ENCODE measurements at regions not wholly inside any gene's neighbourhood (a gene's known extent, or its start where the extent isn't known, plus 50 kb on each side); places are given as distances from the start of the nearest gene placed in this dataset.

DNA sequence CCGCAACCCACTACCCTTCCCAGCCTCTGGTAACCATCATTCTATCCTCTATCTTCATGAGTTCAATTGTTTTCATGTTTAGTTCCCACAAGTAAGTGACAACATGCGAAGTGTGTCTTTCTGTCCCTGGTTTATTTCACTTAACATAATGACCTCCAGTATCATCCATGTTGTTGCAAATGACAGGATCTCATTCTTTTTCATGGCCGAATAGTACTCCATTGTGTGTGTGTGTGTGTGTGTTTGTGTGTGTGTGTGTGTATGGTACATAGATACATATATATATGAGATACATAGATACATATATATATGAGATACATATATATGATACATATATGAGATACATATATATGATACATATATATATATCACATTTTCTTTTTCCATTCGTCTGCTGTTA, 196.3 kb upstream of the STK17B start:
- no peak for TF ChIP-seq POLR2A (IDR thresholded peaks at IDR 0.05)
- TF ChIP-seq, protein P1, sequence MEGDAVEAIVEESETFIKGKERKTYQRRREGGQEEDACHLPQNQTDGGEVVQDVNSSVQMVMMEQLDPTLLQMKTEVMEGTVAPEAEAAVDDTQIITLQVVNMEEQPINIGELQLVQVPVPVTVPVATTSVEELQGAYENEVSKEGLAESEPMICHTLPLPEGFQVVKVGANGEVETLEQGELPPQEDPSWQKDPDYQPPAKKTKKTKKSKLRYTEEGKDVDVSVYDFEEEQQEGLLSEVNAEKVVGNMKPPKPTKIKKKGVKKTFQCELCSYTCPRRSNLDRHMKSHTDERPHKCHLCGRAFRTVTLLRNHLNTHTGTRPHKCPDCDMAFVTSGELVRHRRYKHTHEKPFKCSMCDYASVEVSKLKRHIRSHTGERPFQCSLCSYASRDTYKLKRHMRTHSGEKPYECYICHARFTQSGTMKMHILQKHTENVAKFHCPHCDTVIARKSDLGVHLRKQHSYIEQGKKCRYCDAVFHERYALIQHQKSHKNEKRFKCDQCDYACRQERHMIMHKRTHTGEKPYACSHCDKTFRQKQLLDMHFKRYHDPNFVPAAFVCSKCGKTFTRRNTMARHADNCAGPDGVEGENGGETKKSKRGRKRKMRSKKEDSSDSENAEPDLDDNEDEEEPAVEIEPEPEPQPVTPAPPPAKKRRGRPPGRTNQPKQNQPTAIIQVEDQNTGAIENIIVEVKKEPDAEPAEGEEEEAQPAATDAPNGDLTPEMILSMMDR (IDR thresholded peaks at IDR 0.05) = no peak
- 97% methylated on average over 4 of the region's 4 CpGs for WGBS, 2 donors
- H3K27ac ChIP-seq = no peak overlapping the region
- intact Hi-C loops (cut with DNase I) = no loop called here
- H3K27me3 ChIP-seq = no peaks in the 10 kb centered on the region
- no peak overlapping the region for H3K4me3 ChIP-seq (replicated peaks in 1 of 3)
- H3K9me3 ChIP-seq = no peaks in the 10 kb centered on the region
- H3K4me1 ChIP-seq = no peaks in the 10 kb centered on the region
- H3K36me3 ChIP-seq = no peaks in the 10 kb centered on the region
- DNase-seq = no peak

DNA sequence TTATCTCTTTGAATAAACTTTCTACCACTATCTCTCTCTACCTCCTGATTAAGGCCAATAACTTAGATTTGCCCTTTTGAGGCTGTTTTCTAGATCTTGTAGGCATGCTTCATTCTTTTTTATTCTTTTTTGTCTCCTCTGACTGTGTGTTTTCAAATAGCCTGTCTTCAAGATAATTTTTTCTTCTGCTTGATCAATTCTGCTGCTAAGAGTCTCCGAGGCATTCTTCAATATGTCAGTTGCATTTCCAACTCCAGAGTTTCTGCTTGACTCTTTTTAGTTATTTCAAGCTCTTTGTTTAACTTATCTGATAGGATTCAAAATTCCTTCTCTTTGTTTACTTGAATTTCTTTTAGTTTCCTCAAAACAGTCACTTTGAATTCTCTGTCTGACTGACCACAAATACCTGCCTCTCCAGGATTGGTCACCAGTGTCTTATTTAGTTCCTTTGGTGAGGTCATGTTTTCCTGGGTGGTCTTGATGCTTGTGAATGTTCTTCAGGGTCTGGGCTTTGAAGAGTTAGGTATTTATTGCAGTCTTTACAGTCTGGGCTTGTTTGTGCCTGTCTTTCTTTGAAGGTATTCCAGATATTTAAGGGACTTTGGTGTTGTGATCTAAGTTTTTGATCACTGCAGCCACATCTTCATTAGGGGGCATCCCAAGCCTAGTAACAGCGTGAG, 197.3 kb upstream of the STK17B start:
- 94 to 95% methylated on average over 2 of the region's 2 CpGs for WGBS, 2 donors

DNA sequence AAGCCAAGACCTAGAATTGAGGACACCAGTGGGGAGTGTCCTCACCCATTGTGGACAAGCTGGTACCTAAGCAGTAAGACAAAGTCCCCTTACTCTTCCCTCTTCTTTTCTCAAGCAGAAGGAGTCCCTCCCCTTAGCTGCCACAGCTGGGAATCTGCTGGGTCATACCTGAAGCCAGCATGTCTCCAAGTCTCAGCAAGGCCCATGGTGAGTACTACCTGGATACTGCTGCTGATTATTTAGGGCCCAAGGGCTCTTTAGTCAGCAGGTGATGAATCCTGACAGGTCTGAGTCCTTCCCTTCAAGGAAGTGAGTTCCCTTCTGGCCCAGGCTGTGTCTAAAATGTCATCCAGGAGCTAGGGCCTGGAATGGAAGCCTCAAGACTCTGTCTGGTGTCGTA, 198.6 kb upstream of the STK17B start:
- H3K27me3 ChIP-seq = no peaks in the 10 kb centered on the region
- no peak overlapping the region for H3K27ac ChIP-seq
- no peak for DNase-seq
- 83 to 100% methylated on average over 1 of the region's 1 CpG for WGBS, 2 donors
- H3K36me3 ChIP-seq = no peaks in the 10 kb centered on the region
- H3K9me3 ChIP-seq = no peaks in the 10 kb centered on the region
- TF ChIP-seq, protein P1 (IDR thresholded peaks at IDR 0.05) = no peak
- TF ChIP-seq POLR2A (IDR thresholded peaks at IDR 0.05) = no peak
- intact Hi-C loops (cut with DNase I) = no loop called here
- no peak overlapping the region for H3K4me3 ChIP-seq (replicated peaks in 1 of 3)
- no peaks in the 10 kb centered on the region for H3K4me1 ChIP-seq

More for the DNA sequence above, 197.3 kb upstream of the STK17B start:
- Histone ChIP-seq H3K36me3 (no peaks in the 10 kb centered on the region), H3K4me3 (replicated peaks in 1 of 3) (no peak overlapping the region), H3K4me1 (no peaks in the 10 kb centered on the region), H3K27me3 (no peaks in the 10 kb centered on the region), H3K27ac (no peak overlapping the region), H3K9me3 (no peaks in the 10 kb centered on the region)
- DNase-seq = no peak
- intact Hi-C loops (cut with DNase I) = no loop called here
- no peak for TF ChIP-seq POLR2A (IDR thresholded peaks at IDR 0.05)
- TF ChIP-seq, protein P1 (IDR thresholded peaks at IDR 0.05) = no peak

DNA sequence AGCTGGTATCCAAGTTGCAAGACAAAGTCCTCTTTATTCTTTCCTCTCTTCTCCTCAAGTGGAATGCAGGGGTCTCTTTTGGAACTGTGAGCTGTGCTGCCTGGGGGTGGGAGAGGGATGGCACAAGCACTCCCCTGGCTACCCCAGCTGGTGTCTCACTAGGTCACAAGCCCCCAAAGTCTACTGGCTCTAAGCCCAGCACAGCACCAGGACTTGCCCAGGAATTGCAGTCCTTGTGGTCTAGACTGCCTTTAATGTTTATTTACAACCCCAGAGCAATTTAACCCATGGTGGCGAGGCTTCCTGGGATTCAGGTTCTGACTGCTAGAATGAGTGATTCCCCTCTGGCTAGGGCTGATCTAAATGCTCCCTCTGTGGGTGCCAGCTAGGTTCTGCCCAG, 199.0 kb upstream of the STK17B start:
- intact Hi-C loops (cut with DNase I) = no loop called here
- no peak overlapping the region for H3K4me3 ChIP-seq (replicated peaks in 1 of 3)
- TF ChIP-seq, protein P1 (IDR thresholded peaks at IDR 0.05) = no peak
- TF ChIP-seq POLR2A (IDR thresholded peaks at IDR 0.05) = no peak
- H3K4me1 ChIP-seq = no peaks in the 10 kb centered on the region
- WGBS, 2 donors = 100% methylated on average over 1 of the region's 1 CpG
- no peaks in the 10 kb centered on the region for H3K9me3 ChIP-seq
- no peak overlapping the region for H3K27ac ChIP-seq
- no peaks in the 10 kb centered on the region for H3K27me3 ChIP-seq
- no peaks in the 10 kb centered on the region for H3K36me3 ChIP-seq
- DNase-seq = no peak

DNA sequence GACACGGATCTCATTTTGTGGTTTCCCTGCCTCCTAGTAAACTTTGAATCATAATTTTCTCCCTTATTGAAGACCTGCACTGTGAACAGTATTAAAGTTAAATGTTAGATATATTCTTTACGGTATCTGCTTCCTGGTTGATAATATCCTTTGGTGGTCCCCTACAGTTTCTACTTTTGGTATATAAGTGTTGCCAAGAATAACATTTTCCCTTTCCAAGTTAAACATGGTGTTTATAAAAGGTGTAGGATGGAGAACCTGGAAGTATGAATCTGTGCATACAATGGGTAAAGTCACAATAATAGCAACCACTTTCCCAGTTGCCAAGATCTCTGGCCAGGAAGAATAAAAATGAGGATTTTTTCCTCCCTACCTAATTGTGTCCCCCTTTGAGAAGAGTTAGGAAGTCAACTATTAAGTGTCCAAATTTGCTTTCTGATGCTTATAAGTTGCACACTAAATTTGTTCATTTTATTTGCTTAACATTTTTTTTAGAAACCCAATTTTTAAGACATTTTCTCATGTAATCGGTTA, 201.0 kb upstream of the STK17B start:
- intact Hi-C loops (cut with DNase I) = no loop called here
- 61 to 71% methylated on average over 3 of the region's 3 CpGs for WGBS, 2 donors
- H3K27ac ChIP-seq = peak overlapping the region in 2 of 3 donors; percentile 4 to 39

More for the DNA sequence above, 201.0 kb upstream of the STK17B start:
- H3K4me3 ChIP-seq (replicated peaks in 1 of 3) = no peak overlapping the region
- H3K27me3 ChIP-seq = no peaks in the 10 kb centered on the region
- no peaks in the 10 kb centered on the region for H3K4me1 ChIP-seq
- TF ChIP-seq, protein P1 (IDR thresholded peaks at IDR 0.05) = no peak
- TF ChIP-seq POLR2A (IDR thresholded peaks at IDR 0.05) = no peak
- no peaks in the 10 kb centered on the region for H3K9me3 ChIP-seq
- no peaks in the 10 kb centered on the region for H3K36me3 ChIP-seq
- no peak for DNase-seq

Measured in thyroid gland (tissue), 4 donors.